HepG2 (cell line): ENCODE measurements at regions not wholly inside any gene's neighbourhood (a gene's known extent, or its start where the extent isn't known, plus 50 kb on each side); places are given as distances from the start of the nearest gene placed in this dataset.

Experiments used
- ATAC-seq: fragments of 200-7000 bp; cut with Tn5 transposase; 3 replicates; pipeline ENCODE4 v1.9.1; 2020; ENCODE audit warnings: mild to moderate bottlenecking, moderate library complexity
- BruUV-seq: library from RNA; stranded (reverse); fragments of 400-500 nt; replicated peaks from 2 replicates; lab custom pipeline; 2021; lab: Mats Ljungman, UMichigan
- CTCF ChIA-PET: fragments of 300-600 bp; formaldehyde crosslinking; extraction: SDS; loops from one replicate; lab custom pipeline; 2021; ENCODE audit warnings: low total read pairs, inconsistent platforms, low intra/inter-chr PET ratio; lab: Yijun Ruan, JAX
- POLR2A ChIA-PET: fragments of 350-600 bp; sonication (Branson Sonifier 250); formaldehyde crosslinking; loops from one replicate; lab custom pipeline; 2020; ENCODE audit warnings: antibody characterized with exemption, inconsistent platforms; lab: Yijun Ruan, JAX
- DNase-seq: peaks from one replicate; pipeline ENCODE4 v3.0.0-alpha.2; 2015; ENCODE audit warnings: low spot score
- FAIRE-seq: peaks from 3 replicates; lab custom pipeline; 2011; peaks lifted over from hg19 to GRCh38; lab: Jason Lieb, UNC
- H2AFZ ChIP-seq: one replicate; pipeline ENCODE4 v1.6.1; 2011; ENCODE audit warnings: low read length, inconsistent platforms
- H3K27ac ChIP-seq: fragments of 300-600 bp; 3 replicates; pipeline ENCODE4 v1.8.0; 2011; ENCODE audit warnings: mixed run types, mild to moderate bottlenecking, mixed read lengths, low read length, inconsistent platforms; ENCODE audit not compliant: insufficient read depth; ENCODE audit errors: extremely low read length
- H3K27me3 ChIP-seq, 2 experiments: fragments of 200-600 bp in 1 of 2; 2 replicates in 1 of 2; 3 replicates in 1 of 2; pipeline versions ENCODE4 v1.6.0 to v1.8.0; 2011; ENCODE audit warnings: low read length in 2 of 2, mild to moderate bottlenecking in 2 of 2, moderate library complexity in 2 of 2, inconsistent platforms in 1 of 2; ENCODE audit not compliant: insufficient read depth in 2 of 2, control insufficient read depth in 1 of 2
- H3K36me3 ChIP-seq, 2 experiments: fragments of 200-600 bp in 1 of 2; replicated peaks in 1 of 2; 2 replicates in 1 of 2; 3 replicates in 1 of 2; pipeline versions ENCODE4 v1.5.1 to v1.8.0; 2011; ENCODE audit warnings: low read length in 2 of 2, inconsistent platforms in 1 of 2; ENCODE audit not compliant: insufficient read depth in 2 of 2, control insufficient read depth in 1 of 2
- H3K4me1 ChIP-seq: 2 replicates; pipeline ENCODE4 v1.5.1; 2012; ENCODE audit warnings: low read length, inconsistent platforms; ENCODE audit not compliant: insufficient read depth
- H3K4me2 ChIP-seq: 2 replicates; pipeline ENCODE4 v1.6.0; 2011; ENCODE audit warnings: low read depth, low read length, inconsistent platforms
- H3K4me3 ChIP-seq, 3 experiments: fragments of 200-600 bp in 1 of 3; sonication (generic), shearing (Covaris generic) in 1 of 3; replicated peaks in 1 of 3; 2 replicates each; pipeline ENCODE4 v1.5.1; 2011 to 2016; ENCODE audit warnings: low read length in 3 of 3, inconsistent platforms in 2 of 3, low read depth in 2 of 3, mild to moderate bottlenecking in 2 of 3, control low read depth in 1 of 3, mixed read lengths in 1 of 3; ENCODE audit not compliant: insufficient read depth in 1 of 3
- H3K79me2 ChIP-seq: one replicate; pipeline ENCODE4 v1.6.1; 2011; ENCODE audit warnings: low read length, inconsistent platforms; ENCODE audit not compliant: insufficient read depth
- H3K9ac ChIP-seq: 2 replicates; pipeline ENCODE4 v1.6.0; 2011; ENCODE audit warnings: mild to moderate bottlenecking, low read depth, low read length, inconsistent platforms; ENCODE audit not compliant: insufficient read depth
- H3K9me3 ChIP-seq: 2 replicates; pipeline ENCODE4 v1.5.1; 2012; ENCODE audit warnings: mild to moderate bottlenecking, low read length
- H4K20me1 ChIP-seq: 2 replicates; pipeline ENCODE4 v1.6.0; 2011; ENCODE audit warnings: inconsistent platforms, mild to moderate bottlenecking, low read length, moderate library complexity; ENCODE audit not compliant: insufficient read depth
- AFF4 ChIP-seq: sonication (generic); formaldehyde crosslinking; IDR thresholded peaks from 2 replicates; pipeline ENCODE4 v1.4.0; 2020; ENCODE audit warnings: missing genetic modification reagents
- ASH2L ChIP-seq: fragments of 300-600, 200-600 bp; sonication (generic); IDR thresholded peaks from 2 replicates; pipeline ENCODE4 v1.7.0; 2017; ENCODE audit warnings: low read depth, mild to moderate bottlenecking, moderate library complexity, mixed read lengths, low read length; ENCODE audit not compliant: insufficient read length
- DMAP1 ChIP-seq: IDR thresholded peaks from 2 replicates; pipeline ENCODE4 v1.6.1; 2016
- GTF3A ChIP-seq: sonication (generic); formaldehyde crosslinking; conservative IDR thresholded peaks from 2 replicates; pipeline ENCODE4 v1.4.0; 2020; ENCODE audit warnings: mild to moderate bottlenecking, missing genetic modification reagents
- IRX3 ChIP-seq: sonication (generic); formaldehyde crosslinking; IDR thresholded peaks from 2 replicates; pipeline ENCODE4 v1.8.1; 2023; ENCODE audit warnings: mild to moderate bottlenecking, low read depth, missing genetic modification reagents, borderline replicate concordance
- MAFK ChIP-seq, 2 experiments: IDR thresholded peaks in 1 of 2; conservative IDR thresholded peaks in 1 of 2; 2 replicates each; pipeline ENCODE4 v1.6.1; 2011; ENCODE audit warnings: improper control_type of control experiment in 2 of 2, low read length in 2 of 2
- NFIB ChIP-seq: sonication (generic); formaldehyde crosslinking; IDR thresholded peaks from 2 replicates; pipeline ENCODE4 v1.9.0; 2021; ENCODE audit warnings: missing genetic modification reagents, mild to moderate bottlenecking, borderline replicate concordance
- NONO ChIP-seq, 2 experiments: fragments of 450-650 bp in 1 of 2; sonication (generic) in 1 of 2; formaldehyde crosslinking in 1 of 2; IDR thresholded peaks in 1 of 2; conservative IDR thresholded peaks in 1 of 2; 2 replicates each; pipeline versions ENCODE4 v1.6.1 to v1.8.0; 2017 to 2022; ENCODE audit warnings: mild to moderate bottlenecking in 1 of 2, missing genetic modification reagents in 1 of 2, moderate library complexity in 1 of 2
- SMAD3 ChIP-seq: sonication (generic); formaldehyde crosslinking; IDR thresholded peaks from 2 replicates; pipeline ENCODE4 v1.4.0; 2020; ENCODE audit warnings: missing genetic modification reagents
- SMARCE1 ChIP-seq: fragments of 450-650 bp; IDR thresholded peaks from 2 replicates; pipeline ENCODE4 v1.6.1; 2017; ENCODE audit warnings: borderline replicate concordance
- SNRNP70 ChIP-seq: fragments of 200-400 bp; formaldehyde crosslinking; IDR thresholded peaks from 2 replicates; pipeline ENCODE4 v1.6.1; 2017; ENCODE audit warnings: mild to moderate bottlenecking, low read depth, low read length, moderate library complexity
- SOX13 ChIP-seq, 3 experiments: fragments of 450-650 bp in 1 of 3; sonication (generic) in 1 of 3; formaldehyde crosslinking in 1 of 3; IDR thresholded peaks in 2 of 3; conservative IDR thresholded peaks in 1 of 3; 2 replicates each; pipeline versions ENCODE4 v1.5.0 to v1.6.1; 2016 to 2020; ENCODE audit warnings: antibody characterized with exemption in 1 of 3, mild to moderate bottlenecking in 1 of 3, missing compliant biosample characterization in 1 of 3, missing genetic modification reagents in 1 of 3, moderate library complexity in 1 of 3
- ZBTB4 ChIP-seq: sonication (generic); formaldehyde crosslinking; IDR thresholded peaks from 2 replicates; pipeline ENCODE4 v1.4.0; 2020; ENCODE audit warnings: missing genetic modification reagents, mild to moderate bottlenecking, borderline replicate concordance
- ZNF292 ChIP-seq: sonication (generic); formaldehyde crosslinking; IDR thresholded peaks from 2 replicates; pipeline ENCODE4 v1.8.1; 2022; ENCODE audit warnings: mild to moderate bottlenecking, low read depth, missing genetic modification reagents, borderline replicate concordance
- ZNF30 ChIP-seq: sonication (generic); formaldehyde crosslinking; IDR thresholded peaks from 2 replicates; pipeline ENCODE4 v1.5.0; 2020; ENCODE audit warnings: mild to moderate bottlenecking, missing genetic modification reagents
- ZNF639 ChIP-seq: conservative IDR thresholded peaks from 2 replicates; pipeline ENCODE4 v1.6.1; 2018; ENCODE audit warnings: missing genetic modification reagents
- ZNF776 ChIP-seq: sonication (generic); formaldehyde crosslinking; IDR thresholded peaks from 2 replicates; pipeline ENCODE4 v1.4.0; 2020; ENCODE audit warnings: mild to moderate bottlenecking, missing genetic modification reagents
- WGBS: methylation state at CpG from one replicate; pipeline ENCODE4 v1.1.6; 2017; ENCODE audit warnings: low lambda C conversion rate; 5-methylcytosine and 5-hydroxymethylcytosine counted together
- in situ Hi-C: cut with HindIII; loops from 2 replicates; pipeline ENCODE4 v1.10.0; 2017; ENCODE audit warnings: low pct_unique_long_range_greater_than_20kb; ENCODE audit not compliant: extremely low pct_ligation_motif_present
- intact Hi-C: fragments of 100-400 bp; cut with micrococcal nuclease; formaldehyde crosslinking; loops from one replicate; pipeline ENCODE4 v1.10.0; 2022; ENCODE audit not compliant: unreplicated experiment

GRCh38 chr18:24567199-24567598, 106.8 kb downstream of the HRH4 start:
- Histone ChIP-seq H3K4me1 (no peaks in the 10 kb centered on the region), H3K4me2 (no peak overlapping the region), H4K20me1 (no peaks in the 10 kb centered on the region), H3K27me3 (peaks cover 2 to 3% of the 10 kb centered on the region in 2 experiments; a peak in 2 of 5 replicates), H3K9me3 (no peaks in the 10 kb centered on the region), H3K4me3 (no peak overlapping the region), H3K79me2 (no peaks in the 10 kb centered on the region), H3K36me3 (no peaks in the 10 kb centered on the region), H3K9ac (no peak overlapping the region), H3K27ac (no peak overlapping the region), H2AFZ (no peak overlapping the region)
- ATAC-seq (no peak), DNase-seq (no peak), FAIRE-seq (no peak)
- in situ Hi-C loops (no loop called here), intact Hi-C loops (no loop called here)
- ChIA-PET POLR2A (no interaction called here), CTCF (no interaction called here)
- BruUV-seq, result no TSS peak
- whole genome bisulfite sequencing, result 23% methylated on average over 4 of the region's 4 CpGs
- no peak for TF ChIP-seq ZNF30 (CRISPR knock-in tag)
- no peak for TF ChIP-seq SOX13 (IDR thresholded peaks at IDR 0.05)
- no peak for TF ChIP-seq SOX13 (CRISPR knock-in tag; conservative IDR thresholded peaks at IDR 0.05 in 1 of 2, IDR thresholded peaks at IDR 0.05 in 1 of 2)
- no peak for TF ChIP-seq NFIB (CRISPR knock-in tag)
- TF ChIP-seq SNRNP70, result no peak
- no peak for TF ChIP-seq ZNF639 (CRISPR knock-in tag)
- TF ChIP-seq SMARCE1, result no peak
- TF ChIP-seq ASH2L, result no peak
- TF ChIP-seq ZBTB4 (CRISPR knock-in tag), result no peak
- TF ChIP-seq NONO (IDR thresholded peaks at IDR 0.05), result no peak
- no peak for TF ChIP-seq NONO (CRISPR knock-in tag; conservative IDR thresholded peaks at IDR 0.05)
- TF ChIP-seq ZNF776 (CRISPR knock-in tag), result no peak
- TF ChIP-seq IRX3, result no peak
- TF ChIP-seq SMAD3, result no peak
- TF ChIP-seq MAFK (conservative IDR thresholded peaks at IDR 0.05 in 1 of 2, IDR thresholded peaks at IDR 0.05 in 1 of 2; ENCODE audit: low read length in 2 of 2), result no peak
- TF ChIP-seq AFF4, result no peak
- no peak for TF ChIP-seq DMAP1 (CRISPR knock-in tag)
- TF ChIP-seq GTF3A (CRISPR knock-in tag), result no peak
- TF ChIP-seq ZNF292 (CRISPR knock-in tag), result no peak
